Heart left ventricle (tissue), 13 donors: ENCODE measurements at regions not wholly inside any gene's neighbourhood (a gene's known extent, or its start where the extent isn't known, plus 50 kb on each side); places are given as distances from the start of the nearest gene placed in this dataset.

ENCODE experiments used
- POLR2A ChIP-seq, 2 donors: fragments of 450-650 bp; IDR thresholded peaks; one replicate each; pipeline ENCODE4 v1.6.1; 2017; ENCODE audit warnings: antibody characterized with exemption in 2 of 2, mild to moderate bottlenecking in 2 of 2, moderate library complexity in 2 of 2
- TF ChIP-seq, protein P1 (sequence below), 12 donors: fragments of 200-600 bp; sonication (generic) in 4 of 12; IDR thresholded peaks; one replicate each; pipeline versions ENCODE4 v1.5.0 to v1.8.0; 2018 to 2022; ENCODE audit warnings: antibody characterized with exemption in 12 of 12, mild to moderate bottlenecking in 5 of 12
- donor health status: ischemic (EF 13 %, LVEDD 7.1; RV severe dilation, severe dysfunction).
- donor health status: DM: no; HTN: yes; CAD: no.
- donor health status: DM: no; HTN: no; CAD: no.
- donor health status: ischemic (EF 25% LVEDD 6.9; RV normal size, moderate dysfunction).
- donor health status: ischemic (EF 25% LVEDD 5.7; RV mildly dilated, moderate dysfunction).
- donor health status: ischemic (EF 35%, LVEDD 5.7; RV mildly dilated, moderate dysfunction).
- donor health status: nonischemic (EF 11% LVEDD 7.7; RV severe dilation, severe dysfunction).
- donor health status: DM: yes; HTN: yes; CAD: no.
- donor health status: PGD.
- donor health status: ischemic (EF 29% LVEDD 5.4; RV normal size, mild dysfunction).
- donor health status: nonischemic (EF 23%, LVEDD 6.1; RV moderate dilation, normal function).

DNA sequence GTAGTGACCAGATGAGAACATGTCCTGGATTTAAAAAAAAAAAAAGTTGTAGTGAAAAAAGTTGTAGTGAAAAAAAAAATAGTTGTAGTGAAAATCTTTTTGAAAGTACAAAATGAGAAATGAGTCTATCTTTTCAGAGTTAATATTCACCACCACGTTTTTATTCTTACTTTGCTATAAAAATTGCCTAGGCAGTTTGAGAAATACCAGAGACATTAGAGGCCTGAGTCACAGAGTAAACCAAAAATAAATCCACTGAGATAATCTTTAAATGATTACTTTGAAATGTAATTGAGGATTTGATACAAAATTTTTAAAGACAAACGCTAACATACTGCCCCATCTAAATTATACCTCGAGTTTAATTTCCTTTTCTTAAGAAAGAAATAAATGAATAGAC, 101.2 kb upstream of the TIAM2 start:
- TF ChIP-seq, protein P1, sequence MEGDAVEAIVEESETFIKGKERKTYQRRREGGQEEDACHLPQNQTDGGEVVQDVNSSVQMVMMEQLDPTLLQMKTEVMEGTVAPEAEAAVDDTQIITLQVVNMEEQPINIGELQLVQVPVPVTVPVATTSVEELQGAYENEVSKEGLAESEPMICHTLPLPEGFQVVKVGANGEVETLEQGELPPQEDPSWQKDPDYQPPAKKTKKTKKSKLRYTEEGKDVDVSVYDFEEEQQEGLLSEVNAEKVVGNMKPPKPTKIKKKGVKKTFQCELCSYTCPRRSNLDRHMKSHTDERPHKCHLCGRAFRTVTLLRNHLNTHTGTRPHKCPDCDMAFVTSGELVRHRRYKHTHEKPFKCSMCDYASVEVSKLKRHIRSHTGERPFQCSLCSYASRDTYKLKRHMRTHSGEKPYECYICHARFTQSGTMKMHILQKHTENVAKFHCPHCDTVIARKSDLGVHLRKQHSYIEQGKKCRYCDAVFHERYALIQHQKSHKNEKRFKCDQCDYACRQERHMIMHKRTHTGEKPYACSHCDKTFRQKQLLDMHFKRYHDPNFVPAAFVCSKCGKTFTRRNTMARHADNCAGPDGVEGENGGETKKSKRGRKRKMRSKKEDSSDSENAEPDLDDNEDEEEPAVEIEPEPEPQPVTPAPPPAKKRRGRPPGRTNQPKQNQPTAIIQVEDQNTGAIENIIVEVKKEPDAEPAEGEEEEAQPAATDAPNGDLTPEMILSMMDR (IDR thresholded peaks at IDR 0.05): no peak
- TF ChIP-seq POLR2A (IDR thresholded peaks at IDR 0.05): no peak
